Sigmoid colon (tissue), 4 donors: ENCODE measurements at regions not wholly inside any gene's neighbourhood (a gene's known extent, or its start where the extent isn't known, plus 50 kb on each side); places are given as distances from the start of the nearest gene placed in this dataset.

Experiments used
- POLR2A ChIP-seq, 2 donors: fragments of 450-650 bp; IDR thresholded peaks; one replicate each; pipeline ENCODE4 v1.6.1; 2016; ENCODE audit warnings: antibody characterized with exemption in 2 of 2, mild to moderate bottlenecking in 2 of 2, moderate library complexity in 2 of 2
- POLR2AphosphoS5 ChIP-seq, 4 donors: sonication (generic); formaldehyde crosslinking; IDR thresholded peaks; one replicate each; pipeline ENCODE4 v1.6.1; 2017; ENCODE audit warnings: antibody characterized with exemption in 4 of 4
- TF ChIP-seq, protein P1 (sequence below), 4 experiments: fragments of 450-650 bp in 3 of 4; fragments of 200-600 bp in 1 of 4; IDR thresholded peaks; one replicate each; pipeline ENCODE4 v1.5.1; 2016 to 2019; ENCODE audit warnings: antibody characterized with exemption in 4 of 4, mild to moderate bottlenecking in 3 of 4, moderate library complexity in 2 of 4

DNA sequence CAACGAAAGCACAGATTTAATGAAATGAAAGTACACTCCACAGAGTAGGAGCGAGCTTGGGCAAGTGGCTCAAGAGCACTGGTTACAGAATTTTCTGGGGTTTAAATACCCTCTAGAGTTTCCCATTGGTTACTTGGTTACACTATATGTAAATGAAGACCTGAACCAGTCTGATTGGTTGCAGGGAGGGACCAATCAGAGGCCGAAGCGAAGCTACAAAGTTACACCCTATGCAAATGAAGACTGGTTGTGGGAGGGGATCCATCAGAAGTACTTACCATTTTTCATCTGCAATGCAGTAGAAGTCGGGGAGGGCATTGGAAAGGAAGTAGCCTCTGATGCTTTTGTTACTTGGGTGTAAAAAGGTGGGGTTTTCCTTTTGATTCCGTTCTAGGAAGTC, 132.0 kb downstream of the PMP22 start:
- TF ChIP-seq, protein P1, sequence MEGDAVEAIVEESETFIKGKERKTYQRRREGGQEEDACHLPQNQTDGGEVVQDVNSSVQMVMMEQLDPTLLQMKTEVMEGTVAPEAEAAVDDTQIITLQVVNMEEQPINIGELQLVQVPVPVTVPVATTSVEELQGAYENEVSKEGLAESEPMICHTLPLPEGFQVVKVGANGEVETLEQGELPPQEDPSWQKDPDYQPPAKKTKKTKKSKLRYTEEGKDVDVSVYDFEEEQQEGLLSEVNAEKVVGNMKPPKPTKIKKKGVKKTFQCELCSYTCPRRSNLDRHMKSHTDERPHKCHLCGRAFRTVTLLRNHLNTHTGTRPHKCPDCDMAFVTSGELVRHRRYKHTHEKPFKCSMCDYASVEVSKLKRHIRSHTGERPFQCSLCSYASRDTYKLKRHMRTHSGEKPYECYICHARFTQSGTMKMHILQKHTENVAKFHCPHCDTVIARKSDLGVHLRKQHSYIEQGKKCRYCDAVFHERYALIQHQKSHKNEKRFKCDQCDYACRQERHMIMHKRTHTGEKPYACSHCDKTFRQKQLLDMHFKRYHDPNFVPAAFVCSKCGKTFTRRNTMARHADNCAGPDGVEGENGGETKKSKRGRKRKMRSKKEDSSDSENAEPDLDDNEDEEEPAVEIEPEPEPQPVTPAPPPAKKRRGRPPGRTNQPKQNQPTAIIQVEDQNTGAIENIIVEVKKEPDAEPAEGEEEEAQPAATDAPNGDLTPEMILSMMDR (IDR thresholded peaks at IDR 0.05) = no peak
- no peak for TF ChIP-seq POLR2A (IDR thresholded peaks at IDR 0.05)
- no peak for TF ChIP-seq POLR2AphosphoS5 (IDR thresholded peaks at IDR 0.05)
